Pancreas (tissue), 10 donors: ENCODE measurements at regions not wholly inside any gene's neighbourhood (a gene's known extent, or its start where the extent isn't known, plus 50 kb on each side); places are given as distances from the start of the nearest gene placed in this dataset.

Source experiments
- ATAC-seq, 4 donors: fragments of 200-7000 bp; cut with Tn5 transposase; one replicate each; pipeline versions ENCODE4 v1.8.0 to v1.9.1; 2020; ENCODE audit warnings: mild to moderate bottlenecking in 4 of 4, moderate library complexity in 4 of 4
- DNase-seq, 6 donors: peaks; one replicate each; pipeline ENCODE4 v3.0.0-alpha.2; 2020
- FAIRE-seq: peaks from 2 replicates; lab custom pipeline; 2012; peaks lifted over from hg19 to GRCh38; lab: Jason Lieb, UNC
- H3K27ac ChIP-seq, 4 donors: fragments of 200-600 bp; sonication (generic); 1 replicate in 3 of 4; 2 replicates in 1 of 4; pipeline versions ENCODE4 v1.5.0 to v1.8.0; 2020
- H3K27me3 ChIP-seq, 4 donors: fragments of 200-600 bp; one replicate each; pipeline ENCODE4 v1.8.0; 2021
- H3K36me3 ChIP-seq, 3 donors: fragments of 200-600 bp; sonication (generic) in 1 of 3; one replicate each; pipeline versions ENCODE4 v1.5.0 to v1.8.0; 2020 to 2021
- H3K4me1 ChIP-seq, 3 donors: fragments of 200-600 bp; one replicate each; pipeline ENCODE4 v1.8.0; 2021
- H3K4me3 ChIP-seq, 4 donors: fragments of 200-600 bp; sonication (generic) in 2 of 4; one replicate each; pipeline versions ENCODE4 v1.5.0 to v1.8.0; 2020 to 2021
- H3K9me3 ChIP-seq, 4 donors: fragments of 200-600 bp; one replicate each; pipeline ENCODE4 v1.8.0; 2021
- CTCF ChIP-seq, 4 donors: fragments of 200-600 bp; sonication (generic) in 3 of 4; IDR thresholded peaks; one replicate each; pipeline versions ENCODE4 v1.5.0 to v1.8.0; 2021; ENCODE audit warnings: antibody characterized with exemption in 4 of 4
- WGBS, 2 donors: extraction: QIAGEN DNeasy Blood & Tissue Kit; methylation state at CpG; one replicate each; pipeline ENCODE4 v1.1.7; 2013; 5-methylcytosine and 5-hydroxymethylcytosine counted together
- intact Hi-C, 3 donors: fragments of 100-400 bp; cut with DNase I; formaldehyde crosslinking; loops; one replicate each; pipeline versions ENCODE4 v1.11.1 to v1.14.2; 2022
- donor health status: healthy with polysubstance abuse.
- donor health status: DM: no; HTN: no; CAD: no; lungs with moderate emphysema.
- donor health status: DM: no; HTN: no; CAD: no.
- donor health status: control.
- donor health status: control.
- donor health status: Bipolar disorder and iron deficiency.
- donor health status: DM: yes; HTN: yes; CAD: no.
- donor health status: DM: no; HTN: no; CAD: no.
- donor health status: DM: no; HTN: no; CAD: no.
- donor health status: DM: yes; HTN: yes; CAD: no.

- no peak overlapping the region for H3K4me3 ChIP-seq
- 97 to 98% methylated on average over 3 of the region's 3 CpGs for WGBS, 2 donors
- no peak overlapping the region for H3K27ac ChIP-seq
- intact Hi-C loops: no loop called here
- ATAC-seq (no peak), DNase-seq (peak in 1 of 6 donors; percentile 3), FAIRE-seq (no peak)
- no peak for TF ChIP-seq CTCF (IDR thresholded peaks at IDR 0.05)
- H3K36me3 ChIP-seq: no peaks in the 10 kb centered on the region
- no peaks in the 10 kb centered on the region for H3K4me1 ChIP-seq
- no peaks in the 10 kb centered on the region for H3K27me3 ChIP-seq
- H3K9me3 ChIP-seq: no peaks in the 10 kb centered on the region
Observed at GRCh38 chr1:58909914-58910681, 126.3 kb upstream of the JUN start.

GRCh38 chr1:58911841-58912499 is 128.1 kb upstream of the JUN start:
- Histone ChIP-seq H3K27ac (no peak overlapping the region), H3K27me3 (no peaks in the 10 kb centered on the region), H3K9me3 (no peaks in the 10 kb centered on the region), H3K4me3 (no peak overlapping the region), H3K4me1 (no peaks in the 10 kb centered on the region), H3K36me3 (no peaks in the 10 kb centered on the region)
- FAIRE-seq (no peak), ATAC-seq (no peak), DNase-seq (peak in 1 of 6 donors; percentile 5)
- WGBS, 2 donors: 87 to 93% methylated on average over 7 of the region's 7 CpGs
- intact Hi-C loops: no loop called here
- no peak for TF ChIP-seq CTCF (IDR thresholded peaks at IDR 0.05)

DNA sequence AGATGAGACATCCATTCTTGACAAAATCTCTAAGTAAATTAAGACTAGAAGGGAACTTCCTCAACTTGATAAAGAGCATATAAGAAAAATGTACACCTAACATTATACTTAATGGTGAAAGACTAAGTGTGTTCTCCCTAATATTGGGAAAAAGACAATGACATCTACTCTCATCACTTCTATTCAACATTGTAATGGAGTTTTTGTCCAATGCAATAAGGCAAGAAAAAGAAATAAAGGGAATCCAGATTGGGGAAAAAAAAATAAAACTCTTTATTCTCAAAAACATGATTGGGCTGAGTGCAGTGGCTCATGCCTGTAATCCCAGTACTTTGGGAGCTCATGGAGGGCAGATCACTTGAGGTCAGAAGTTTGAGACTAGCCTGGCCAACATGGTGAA is 131.1 kb upstream of the JUN start:
- no peak for FAIRE-seq

GRCh38 chr1:58917436-58917835 is 133.6 kb upstream of the JUN start:
- Histone ChIP-seq H3K36me3 (no peaks in the 10 kb centered on the region), H3K27ac (no peak overlapping the region), H3K9me3 (no peaks in the 10 kb centered on the region), H3K27me3 (no peaks in the 10 kb centered on the region), H3K4me3 (no peak overlapping the region), H3K4me1 (peaks cover 0 to 2% (median 0%) of the 10 kb centered on the region in 3 donors)
- ATAC-seq: no peak
- whole genome bisulfite sequencing, 2 donors: 86 to 95% methylated on average over 4 of the region's 4 CpGs
- TF ChIP-seq CTCF (IDR thresholded peaks at IDR 0.05): no peak
- FAIRE-seq: no peak
- intact Hi-C loops: no loop called here
- no peak for DNase-seq

More for the DNA sequence above, 131.1 kb upstream of the JUN start:
- no peak for ATAC-seq
- Histone ChIP-seq H3K36me3 (no peaks in the 10 kb centered on the region), H3K27ac (no peak overlapping the region), H3K9me3 (no peaks in the 10 kb centered on the region), H3K4me1 (no peaks in the 10 kb centered on the region), H3K4me3 (no peak overlapping the region), H3K27me3 (no peaks in the 10 kb centered on the region)
- no peak for DNase-seq
- no peak for TF ChIP-seq CTCF (IDR thresholded peaks at IDR 0.05)
- intact Hi-C loops: no loop called here
